HG03039 (cell line): ENCODE measurements at regions not wholly inside any gene's neighbourhood (a gene's known extent, or its start where the extent isn't known, plus 50 kb on each side); places are given as distances from the start of the nearest gene placed in this dataset.

Source experiments
- ATAC-seq: cut with Tn5 transposase; IDR thresholded peaks from one replicate; pipeline ENCODE4 v1.9.1; 2021; ENCODE audit warnings: mild to moderate bottlenecking, moderate library complexity; ENCODE audit not compliant: unreplicated experiment

GRCh38 chr6:20312606-20313005 is 89.1 kb upstream of the E2F3 start:
- no peak for ATAC-seq

- no peak for ATAC-seq
Observed at GRCh38 chr6:20313051-20313450, 88.6 kb upstream of the E2F3 start.

- ATAC-seq, result no peak
Observed at GRCh38 chr6:20313960-20314530, 87.6 kb upstream of the E2F3 start.

GRCh38 chr6:20314866-20315845 is 86.5 kb upstream of the E2F3 start:
- no peak for ATAC-seq

GRCh38 chr6:20317430-20317829 is 84.2 kb upstream of the E2F3 start:
- ATAC-seq, result no peak

- ATAC-seq, result no peak
Observed at GRCh38 chr6:20318851-20319387, 82.8 kb upstream of the E2F3 start.

- ATAC-seq, result peak; percentile 99
Observed at GRCh38 chr6:20319520-20320357, 81.9 kb upstream of the E2F3 start.

- no peak for ATAC-seq
Observed at GRCh38 chr6:20325641-20326421, 75.8 kb upstream of the E2F3 start.

GRCh38 chr6:20326422-20326728 is 75.3 kb upstream of the E2F3 start:
- ATAC-seq, result no peak

- ATAC-seq, result no peak
Observed at GRCh38 chr6:20327141-20327540, 74.5 kb upstream of the E2F3 start.

GRCh38 chr6:20328266-20328923 is 73.3 kb upstream of the E2F3 start:
- no peak for ATAC-seq

- ATAC-seq, result no peak
Observed at GRCh38 chr6:20328924-20329300, 72.8 kb upstream of the E2F3 start.

- no peak for ATAC-seq
Observed at GRCh38 chr6:20331042-20331441, 70.6 kb upstream of the E2F3 start.

- ATAC-seq, result no peak
Observed at GRCh38 chr6:20331625-20332024, 70.1 kb upstream of the E2F3 start.

- no peak for ATAC-seq
Observed at GRCh38 chr6:20332441-20333006, 69.2 kb upstream of the E2F3 start.

- ATAC-seq, result no peak
Observed at GRCh38 chr6:20333721-20334269, 67.9 kb upstream of the E2F3 start.

- no peak for ATAC-seq
Observed at GRCh38 chr6:20334334-20334733, 67.3 kb upstream of the E2F3 start.

GRCh38 chr6:20334962-20335361 is 66.7 kb upstream of the E2F3 start:
- no peak for ATAC-seq

GRCh38 chr6:20335872-20336271 is 65.8 kb upstream of the E2F3 start:
- no peak for ATAC-seq
